ENCODE measurements at regions not wholly inside any gene's neighbourhood (a gene's known extent, or its start where the extent isn't known, plus 50 kb on each side); places are given as distances from the start of the nearest gene placed in this dataset.

DNA sequence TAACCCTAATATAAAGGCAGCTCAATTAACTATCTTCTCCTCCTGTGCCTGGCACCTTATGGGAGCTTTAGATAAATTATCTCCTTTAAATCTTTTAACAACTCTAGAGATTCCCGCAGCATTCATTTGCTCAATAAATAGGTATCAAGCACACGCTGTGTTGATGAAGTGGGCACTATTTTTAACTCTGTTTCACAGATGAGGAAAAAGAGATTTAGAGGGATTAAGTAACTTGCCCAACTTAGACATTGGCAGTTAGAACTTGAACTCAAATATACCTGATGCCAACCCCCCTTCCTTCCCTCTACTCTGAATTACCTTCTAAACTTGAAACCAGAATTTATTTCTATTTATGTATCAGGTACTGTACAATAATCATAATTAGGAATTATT lies 112.4 kb downstream of the SH3TC2 start:
- DNase-seq (ENCODE audit: low spot score), result no peak

DNA sequence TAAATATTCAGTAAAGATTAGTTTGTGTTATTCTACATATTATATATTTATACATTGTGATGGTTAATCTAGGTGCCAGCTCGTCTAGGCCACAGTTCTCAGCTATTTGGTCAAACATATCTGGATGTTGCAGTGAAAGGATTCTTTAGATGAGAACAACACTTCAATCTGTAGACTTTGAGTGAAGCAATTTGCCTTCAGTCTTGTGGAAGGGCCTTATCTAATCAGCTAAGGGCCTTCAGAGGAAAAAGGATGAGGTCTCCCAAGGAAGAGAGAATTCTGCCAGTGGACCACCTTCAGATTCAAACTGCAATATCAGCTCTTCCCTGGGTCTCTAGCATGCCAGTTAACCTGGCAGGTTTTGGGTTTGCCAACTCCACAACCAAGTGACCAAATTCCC lies 112.0 kb downstream of the SH3TC2 start:
- DNase-seq (ENCODE audit: low spot score), result no peak

DNA sequence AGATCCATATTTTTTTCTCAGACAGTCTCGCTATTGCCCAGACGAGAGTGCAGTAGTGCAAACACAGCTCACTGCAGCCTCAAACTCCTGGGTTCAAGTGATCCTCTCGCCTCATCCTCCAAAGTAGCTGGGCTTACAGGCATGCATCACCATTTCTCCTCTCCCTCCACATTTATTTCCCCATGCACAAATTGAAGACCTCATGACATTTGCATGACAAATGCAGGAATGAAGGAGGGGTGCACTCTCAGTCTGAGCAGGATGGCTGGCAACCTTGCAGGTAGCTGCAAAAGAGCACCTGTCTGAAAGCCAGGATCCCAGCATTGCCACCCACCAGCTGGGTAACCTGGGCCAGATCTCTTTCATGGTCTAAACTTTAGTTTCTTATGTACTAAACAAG lies 111.2 kb downstream of the SH3TC2 start:
- no peak for DNase-seq (ENCODE audit: low spot score)

- no peak for DNase-seq (ENCODE audit: low spot score)
These were observed 110.6 kb downstream of the SH3TC2 start for GRCh38 chr5:148952097-148952867.

DNA sequence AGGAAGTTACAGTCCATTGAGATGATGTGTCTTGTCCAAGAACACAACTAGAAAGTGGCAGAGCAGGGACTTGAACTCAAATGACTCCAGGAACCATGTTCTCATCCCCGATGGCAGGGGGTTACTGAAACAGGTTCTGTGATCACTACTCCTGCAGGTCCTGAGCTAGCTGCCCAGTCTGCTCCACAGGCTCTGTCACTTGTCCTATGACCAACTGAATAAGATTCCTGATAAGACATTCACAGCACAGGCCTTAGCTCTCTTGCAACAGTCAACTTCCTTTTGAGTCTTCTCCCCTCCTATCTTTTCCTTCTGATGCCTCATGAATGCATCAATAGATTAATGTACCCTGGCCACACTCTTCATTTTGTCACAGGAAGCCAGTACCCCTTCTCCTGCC lies 109.2 kb downstream of the SH3TC2 start:
- no peak for DNase-seq (ENCODE audit: low spot score)

Data from RKO (cell line).